Choroid plexus epithelial cell (primary cell): ENCODE measurements at regions not wholly inside any gene's neighbourhood (a gene's known extent, or its start where the extent isn't known, plus 50 kb on each side); places are given as distances from the start of the nearest gene placed in this dataset.

ENCODE experiments used
- DNase-seq: peaks from one replicate; pipeline ENCODE4 v3.0.0-alpha.2; 2010; ENCODE audit warnings: low read depth
- H3K4me3 ChIP-seq: 2 replicates; pipeline ENCODE4 v1.5.1; 2011; ENCODE audit warnings: low read depth, mild to moderate bottlenecking, control low read depth, low read length, moderate library complexity
- TF ChIP-seq, protein P1 (sequence below): conservative IDR thresholded peaks from 2 replicates; pipeline ENCODE4 v1.5.1; 2011; ENCODE audit warnings: low read depth, mild to moderate bottlenecking, control low read depth, inconsistent platforms, low read length, moderate library complexity

DNA sequence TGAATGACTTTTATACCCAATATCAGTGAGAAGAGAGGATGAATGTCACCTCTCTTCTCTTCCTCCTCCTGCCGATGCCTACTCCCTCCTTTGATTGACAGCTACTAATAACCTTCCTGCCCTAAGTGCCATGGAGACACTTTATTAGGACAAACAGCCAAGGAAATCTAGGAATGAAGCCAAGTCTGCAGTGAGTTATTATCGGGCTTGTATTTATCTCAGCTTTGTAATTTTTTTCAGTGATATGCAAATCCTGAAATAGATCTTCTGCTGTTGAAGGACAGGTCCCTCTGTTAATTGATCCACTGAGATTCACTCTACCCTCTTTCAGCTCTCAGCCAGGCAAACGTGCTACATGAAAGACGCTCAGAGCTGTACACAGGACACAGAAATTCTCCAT, 686.7 kb downstream of the TMEM182 start:
- no peak overlapping the region for H3K4me3 ChIP-seq
- DNase-seq = no peak
- TF ChIP-seq, protein P1, sequence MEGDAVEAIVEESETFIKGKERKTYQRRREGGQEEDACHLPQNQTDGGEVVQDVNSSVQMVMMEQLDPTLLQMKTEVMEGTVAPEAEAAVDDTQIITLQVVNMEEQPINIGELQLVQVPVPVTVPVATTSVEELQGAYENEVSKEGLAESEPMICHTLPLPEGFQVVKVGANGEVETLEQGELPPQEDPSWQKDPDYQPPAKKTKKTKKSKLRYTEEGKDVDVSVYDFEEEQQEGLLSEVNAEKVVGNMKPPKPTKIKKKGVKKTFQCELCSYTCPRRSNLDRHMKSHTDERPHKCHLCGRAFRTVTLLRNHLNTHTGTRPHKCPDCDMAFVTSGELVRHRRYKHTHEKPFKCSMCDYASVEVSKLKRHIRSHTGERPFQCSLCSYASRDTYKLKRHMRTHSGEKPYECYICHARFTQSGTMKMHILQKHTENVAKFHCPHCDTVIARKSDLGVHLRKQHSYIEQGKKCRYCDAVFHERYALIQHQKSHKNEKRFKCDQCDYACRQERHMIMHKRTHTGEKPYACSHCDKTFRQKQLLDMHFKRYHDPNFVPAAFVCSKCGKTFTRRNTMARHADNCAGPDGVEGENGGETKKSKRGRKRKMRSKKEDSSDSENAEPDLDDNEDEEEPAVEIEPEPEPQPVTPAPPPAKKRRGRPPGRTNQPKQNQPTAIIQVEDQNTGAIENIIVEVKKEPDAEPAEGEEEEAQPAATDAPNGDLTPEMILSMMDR = no peak

DNA sequence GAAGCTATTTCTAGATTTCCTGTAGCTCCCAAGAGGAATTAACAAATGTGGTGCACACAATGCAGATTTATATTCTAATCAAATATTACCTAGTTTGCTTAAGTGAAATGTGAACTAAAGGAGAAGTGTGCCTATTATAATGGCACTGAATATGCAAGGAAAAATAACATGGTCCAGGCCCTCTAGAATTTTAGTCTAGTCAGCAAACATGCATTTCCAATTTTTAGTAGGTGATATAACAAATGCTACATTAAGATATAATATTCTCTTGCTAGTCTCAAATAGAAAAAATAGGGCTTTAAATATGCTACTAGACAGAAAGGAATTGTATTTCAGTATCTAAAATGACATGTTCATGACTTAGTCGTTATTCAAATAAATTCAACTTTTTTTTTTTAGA, 689.5 kb downstream of the TMEM182 start:
- TF ChIP-seq, protein P1 = no peak
- DNase-seq = no peak
- no peak overlapping the region for H3K4me3 ChIP-seq

DNA sequence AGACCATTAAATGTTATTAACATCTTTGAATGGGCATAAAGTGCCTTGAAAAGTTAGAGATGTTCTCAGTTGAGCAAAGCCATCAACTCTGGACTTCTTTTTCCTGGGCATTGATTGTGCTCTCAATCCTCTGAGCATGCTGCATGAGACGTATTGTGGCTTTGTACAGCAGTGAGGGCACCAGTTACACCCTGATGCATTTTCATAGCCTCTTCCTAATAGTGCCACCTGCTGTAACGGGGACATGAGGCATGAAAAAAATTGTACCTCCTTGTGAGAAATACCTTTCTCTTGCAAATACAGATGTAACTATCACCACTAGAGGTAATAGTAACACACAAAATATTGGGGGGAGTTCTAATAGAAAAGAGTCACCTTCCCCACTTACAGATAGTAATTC, 697.5 kb downstream of the TMEM182 start:
- TF ChIP-seq, protein P1 = no peak
- DNase-seq = no peak
- no peak overlapping the region for H3K4me3 ChIP-seq

DNA sequence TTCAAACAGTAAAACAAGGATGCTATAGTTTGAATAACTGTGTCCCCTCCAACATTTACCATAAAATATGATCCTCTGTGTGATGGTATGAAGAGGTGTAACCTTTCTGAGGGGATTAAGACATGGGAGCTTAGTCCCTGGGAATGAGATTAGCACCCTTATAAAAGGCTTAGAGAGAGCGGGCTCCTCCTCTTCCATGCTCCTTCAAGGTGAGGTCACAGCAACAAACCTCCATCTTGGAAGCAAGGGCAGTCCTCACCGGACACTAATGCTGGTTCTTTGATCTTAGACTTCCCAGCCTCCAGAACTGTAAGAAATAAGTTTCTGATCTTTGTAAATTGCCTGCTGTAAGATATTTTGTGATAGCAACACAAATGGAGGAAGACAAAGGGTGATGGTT, 700.3 kb downstream of the TMEM182 start:
- no peak for DNase-seq
- no peak overlapping the region for H3K4me3 ChIP-seq
- TF ChIP-seq, protein P1 = no peak

DNA sequence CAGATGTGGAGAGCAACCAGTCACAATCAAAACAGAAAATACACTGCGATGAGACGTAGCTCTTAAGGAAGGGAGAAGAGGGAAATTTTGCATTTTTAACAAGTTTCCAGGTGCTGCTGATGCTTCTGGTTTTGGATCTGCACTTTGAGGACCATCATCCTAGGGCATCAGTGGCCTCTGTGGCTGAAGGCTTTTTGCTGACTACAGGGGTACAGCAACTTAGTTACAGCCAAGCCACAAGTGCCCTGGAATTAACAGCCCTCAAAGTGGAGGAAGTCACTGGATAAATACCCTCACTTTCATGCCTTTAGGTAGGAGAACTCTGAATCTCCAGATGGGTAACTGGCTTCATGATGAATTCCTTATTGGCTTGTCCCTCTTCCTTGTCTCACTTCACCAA, 700.9 kb downstream of the TMEM182 start:
- TF ChIP-seq, protein P1 = no peak
- DNase-seq = no peak
- no peak overlapping the region for H3K4me3 ChIP-seq

DNA sequence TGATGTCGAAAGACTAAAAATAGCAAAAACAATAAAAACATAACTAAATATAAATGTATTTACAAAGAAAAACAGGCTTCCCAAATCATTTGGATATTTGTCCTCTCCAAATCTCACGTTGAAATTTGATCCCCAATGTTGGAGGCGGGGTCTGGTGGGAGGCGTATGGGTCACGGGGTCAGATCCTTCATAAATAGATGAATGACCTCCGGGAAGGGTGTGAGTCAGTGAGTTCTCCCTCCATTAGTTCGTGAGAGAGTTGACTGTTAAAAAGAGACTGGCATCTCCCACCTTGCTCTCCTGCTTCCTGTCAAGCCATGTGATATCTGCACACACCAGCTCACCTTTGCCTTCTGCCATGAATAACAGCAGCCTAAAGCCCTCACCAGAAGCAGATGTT, 703.0 kb downstream of the TMEM182 start:
- DNase-seq = no peak
- TF ChIP-seq, protein P1 = no peak

DNA sequence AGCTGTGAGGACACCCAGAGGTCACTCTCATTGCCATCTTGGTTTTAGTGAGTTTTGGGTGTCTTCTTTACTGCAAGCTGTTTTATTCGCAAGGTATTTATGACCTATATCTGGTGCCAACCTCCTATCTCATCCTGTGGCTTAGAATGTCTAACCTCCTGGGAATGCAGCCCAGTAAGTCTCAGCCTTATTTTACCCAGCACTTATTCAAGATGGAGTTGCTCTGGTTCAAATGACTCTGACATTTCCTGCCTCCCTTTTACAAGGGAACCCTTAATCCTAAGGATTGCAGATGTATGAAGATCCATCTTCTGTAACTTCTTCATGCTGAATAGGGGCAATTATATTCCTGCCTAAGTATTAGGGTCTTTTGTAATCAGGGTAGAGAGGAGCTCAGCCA, 708.0 kb downstream of the TMEM182 start:
- no peak overlapping the region for H3K4me3 ChIP-seq
- no peak for DNase-seq
- TF ChIP-seq, protein P1 = no peak

More for the DNA sequence above, 703.0 kb downstream of the TMEM182 start:
- H3K4me3 ChIP-seq = no peak overlapping the region
